GM12878 (cell line): ENCODE measurements at regions not wholly inside any gene's neighbourhood (a gene's known extent, or its start where the extent isn't known, plus 50 kb on each side); places are given as distances from the start of the nearest gene placed in this dataset.

ENCODE experiments used
- ATAC-seq: fragments of 200-7000 bp; cut with Tn5 transposase; 3 replicates; pipeline ENCODE4 v1.9.1; 2020; ENCODE audit warnings: mild to moderate bottlenecking, moderate library complexity
- BruUV-seq: library from RNA; stranded (reverse); fragments of 400-500 nt; replicated peaks from 2 replicates; lab custom pipeline; 2021; lab: Mats Ljungman, UMichigan
- CTCF ChIA-PET: fragments of 300-600 bp; sonication (Branson Sonifier 250); formaldehyde crosslinking; extraction: SDS; loops from one replicate; lab custom pipeline; 2021; ENCODE audit warnings: inconsistent platforms; lab: Yijun Ruan, JAX
- POLR2A ChIA-PET: fragments of 350-600 bp; formaldehyde crosslinking; extraction: SDS; loops from one replicate; lab custom pipeline; 2021; ENCODE audit warnings: inconsistent platforms; lab: Charles Lee
- RAD21 ChIA-PET: fragments of 300-600 bp; sonication (Branson Sonifier 250); formaldehyde crosslinking; loops from one replicate; lab custom pipeline; 2023; ENCODE audit warnings: antibody characterized with exemption; ENCODE audit not compliant: unreplicated experiment; lab: Charles Lee
- SMC1A ChIA-PET: fragments of 300-600 bp; sonication (Branson Sonifier 250); formaldehyde crosslinking; loops from one replicate; lab custom pipeline; 2023; ENCODE audit not compliant: unreplicated experiment, uncharacterized antibody; lab: Charles Lee
- DNase-seq: peaks from one replicate; pipeline ENCODE4 v3.0.0-alpha.2; 2011; ENCODE audit warnings: low read depth, low spot score
- FAIRE-seq: peaks from 3 replicates; lab custom pipeline; 2011; peaks lifted over from hg19 to GRCh38; lab: Jason Lieb, UNC
- H2AFZ ChIP-seq: 2 replicates; pipeline ENCODE4 v1.6.0; 2011; ENCODE audit warnings: low read depth, low read length, control low read depth; ENCODE audit not compliant: control insufficient read depth
- H3K27ac ChIP-seq: 2 replicates; pipeline ENCODE4 v1.5.1; 2011; ENCODE audit warnings: control low read depth; ENCODE audit not compliant: control insufficient read depth, insufficient read depth
- H3K27me3 ChIP-seq, 2 experiments: replicated peaks in 1 of 2; 2 replicates each; pipeline versions ENCODE4 v1.6.0 to v1.6.1; 2011; ENCODE audit warnings: low read length in 1 of 2; ENCODE audit not compliant: control insufficient read depth in 2 of 2, insufficient read depth in 2 of 2
- H3K36me3 ChIP-seq, 2 experiments: 2 replicates each; pipeline ENCODE4 v1.5.1; 2011; ENCODE audit warnings: low read length in 1 of 2; ENCODE audit not compliant: control insufficient read depth in 2 of 2, insufficient read depth in 2 of 2
- H3K4me1 ChIP-seq: 2 replicates; pipeline ENCODE4 v1.6.1; 2011; ENCODE audit warnings: mild to moderate bottlenecking, low read length, moderate library complexity, mixed read lengths; ENCODE audit not compliant: control insufficient read depth, insufficient read depth
- H3K4me2 ChIP-seq: 2 replicates; pipeline ENCODE4 v1.6.0; 2011; ENCODE audit warnings: control low read depth; ENCODE audit not compliant: control insufficient read depth, insufficient read depth
- H3K4me3 ChIP-seq: fragments of 200-600 bp; sonication (generic); 2 replicates; pipeline ENCODE4 v1.5.1; 2016
- H3K79me2 ChIP-seq: 2 replicates; pipeline ENCODE4 v1.6.0; 2011; ENCODE audit warnings: low read length; ENCODE audit not compliant: control insufficient read depth, insufficient read depth
- H3K9ac ChIP-seq: 2 replicates; pipeline ENCODE4 v1.8.0; 2011; ENCODE audit warnings: low read length, control low read depth, mixed read lengths; ENCODE audit not compliant: control insufficient read depth, insufficient read depth
- H3K9me3 ChIP-seq: replicated peaks from 3 replicates; pipeline ENCODE4 v1.5.1; 2011; ENCODE audit warnings: mild to moderate bottlenecking, low read length; ENCODE audit not compliant: control insufficient read depth, insufficient read depth
- H4K20me1 ChIP-seq: 2 replicates; pipeline ENCODE4 v1.6.0; 2011; ENCODE audit not compliant: control insufficient read depth, insufficient read depth
- CREM ChIP-seq: IDR thresholded peaks from 2 replicates; pipeline ENCODE4 v1.6.1; 2014; ENCODE audit warnings: antibody characterized with exemption, low read depth
- EZH2 ChIP-seq: IDR thresholded peaks from 2 replicates; pipeline ENCODE4 v1.6.1; 2012; ENCODE audit warnings: low read depth, mild to moderate bottlenecking, control low read depth, inconsistent platforms, low read length, borderline replicate concordance; ENCODE audit not compliant: control insufficient read depth
- GABPA ChIP-seq: IDR thresholded peaks from 2 replicates; pipeline ENCODE4 v1.6.1; 2014; ENCODE audit warnings: antibody characterized with exemption, low read depth, mild to moderate bottlenecking, inconsistent platforms
- NFXL1 ChIP-seq: fragments of 450-650 bp; IDR thresholded peaks from 2 replicates; pipeline ENCODE4 v1.6.1; 2017; ENCODE audit warnings: antibody characterized with exemption, mild to moderate bottlenecking, borderline replicate concordance
- PKNOX1 ChIP-seq: fragments of 450-650 bp; IDR thresholded peaks from 2 replicates; pipeline ENCODE4 v1.6.1; 2016; ENCODE audit warnings: mild to moderate bottlenecking
- SKIL ChIP-seq: fragments of 450-650 bp; IDR thresholded peaks from 2 replicates; pipeline ENCODE4 v1.6.1; 2017; ENCODE audit warnings: mild to moderate bottlenecking, low read depth, inconsistent platforms; ENCODE audit not compliant: poor library complexity, severe bottlenecking
- SMAD5 ChIP-seq: IDR thresholded peaks from 2 replicates; pipeline ENCODE4 v1.6.1; 2016; ENCODE audit warnings: antibody characterized with exemption, low read depth
- SMARCA5 ChIP-seq: fragments of 450-650 bp; IDR thresholded peaks from 2 replicates; pipeline ENCODE4 v1.6.1; 2017; ENCODE audit warnings: mild to moderate bottlenecking
- SUZ12 ChIP-seq: fragments of 200-600 bp; sonication (generic); IDR thresholded peaks from one replicate; pipeline ENCODE4 v1.6.1; 2018; ENCODE audit warnings: antibody characterized with exemption, mild to moderate bottlenecking; ENCODE audit not compliant: unreplicated experiment
- TAF1 ChIP-seq: IDR thresholded peaks from 2 replicates; pipeline ENCODE4 v1.6.1; 2011; ENCODE audit warnings: mild to moderate bottlenecking, low read depth, low read length, borderline replicate concordance
- USF1 ChIP-seq: IDR thresholded peaks from 2 replicates; pipeline ENCODE4 v1.6.1; 2011; ENCODE audit warnings: borderline replicate concordance, low read depth, mild to moderate bottlenecking, moderate library complexity, mixed read lengths, low read length; ENCODE audit not compliant: insufficient read depth; ENCODE audit errors: extremely low read length
- YBX1 ChIP-seq: fragments of 450-650 bp; IDR thresholded peaks from 2 replicates; pipeline ENCODE4 v1.6.1; 2016; ENCODE audit warnings: antibody characterized with exemption
- ZBED1 ChIP-seq: IDR thresholded peaks from 2 replicates; pipeline ENCODE4 v1.6.1; 2016; ENCODE audit warnings: borderline replicate concordance
- ZNF24 ChIP-seq: fragments of 450-650 bp; IDR thresholded peaks from 2 replicates; pipeline ENCODE4 v1.6.1; 2017; ENCODE audit warnings: antibody characterized with exemption, mild to moderate bottlenecking
- WGBS: methylation state at CpG from one replicate; pipeline ENCODE4 v1.1.6; 2016; ENCODE audit warnings: low lambda C conversion rate; ENCODE audit not compliant: insufficient replicate concordance, insufficient coverage; ENCODE audit errors: missing lambda C conversion rate; 5-methylcytosine and 5-hydroxymethylcytosine counted together
- in situ Hi-C: fragments of 300-500 bp; cut with MboI; formaldehyde crosslinking; loops from 9 replicates; pipeline ENCODE4 v1.14.3; 2018; ENCODE audit warnings: mixed read lengths
- intact Hi-C: fragments of 100-400 bp; cut with micrococcal nuclease; formaldehyde crosslinking; loops from one replicate; pipeline ENCODE4 v1.14.2; 2022; ENCODE audit not compliant: unreplicated experiment
- TF ChIP-seq, protein P1 (sequence below): fragments of 450-650 bp; IDR thresholded peaks from 2 replicates; pipeline ENCODE4 v1.6.1; 2017; ENCODE audit warnings: low read depth, mild to moderate bottlenecking, moderate library complexity
- TF ChIP-seq, protein P2 (sequence below): fragments of 150-350 bp; IDR thresholded peaks from 2 replicates; pipeline ENCODE4 v1.6.1; 2016; ENCODE audit warnings: low read depth, low read length

DNA sequence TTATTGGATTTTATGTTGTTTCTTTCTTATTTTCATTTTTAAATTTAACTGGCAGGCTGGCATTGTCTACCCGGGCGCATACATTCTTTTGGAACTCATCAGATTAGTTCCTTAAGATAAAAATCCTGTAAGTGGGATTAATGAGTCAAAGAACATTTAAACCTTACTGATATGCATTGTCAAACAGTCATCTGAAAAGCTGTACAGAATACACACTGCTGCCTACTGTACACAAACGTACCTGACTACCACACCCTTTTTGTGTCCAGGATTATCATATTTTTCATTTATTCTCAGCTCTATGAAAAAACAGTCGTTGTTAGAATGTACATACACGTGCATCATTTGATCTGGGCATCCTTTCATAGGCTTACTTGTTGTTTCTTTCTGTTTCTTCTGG lies 358.3 kb downstream of the EFNB2 start:
- RAD21 ChIA-PET: no interaction called here
- in situ Hi-C loops: no loop called here
- FAIRE-seq: no peak
- TF ChIP-seq SMAD5 (no peak), SMARCA5 (no peak), SKIL (no peak), ZBED1 (no peak), YBX1 (no peak), USF1 (no peak), TAF1 (no peak), GABPA (no peak), EZH2 (no peak), SUZ12 (no peak), NFXL1 (no peak), CREM (no peak), ZNF24 (no peak), PKNOX1 (no peak)
- TF ChIP-seq, protein P1, sequence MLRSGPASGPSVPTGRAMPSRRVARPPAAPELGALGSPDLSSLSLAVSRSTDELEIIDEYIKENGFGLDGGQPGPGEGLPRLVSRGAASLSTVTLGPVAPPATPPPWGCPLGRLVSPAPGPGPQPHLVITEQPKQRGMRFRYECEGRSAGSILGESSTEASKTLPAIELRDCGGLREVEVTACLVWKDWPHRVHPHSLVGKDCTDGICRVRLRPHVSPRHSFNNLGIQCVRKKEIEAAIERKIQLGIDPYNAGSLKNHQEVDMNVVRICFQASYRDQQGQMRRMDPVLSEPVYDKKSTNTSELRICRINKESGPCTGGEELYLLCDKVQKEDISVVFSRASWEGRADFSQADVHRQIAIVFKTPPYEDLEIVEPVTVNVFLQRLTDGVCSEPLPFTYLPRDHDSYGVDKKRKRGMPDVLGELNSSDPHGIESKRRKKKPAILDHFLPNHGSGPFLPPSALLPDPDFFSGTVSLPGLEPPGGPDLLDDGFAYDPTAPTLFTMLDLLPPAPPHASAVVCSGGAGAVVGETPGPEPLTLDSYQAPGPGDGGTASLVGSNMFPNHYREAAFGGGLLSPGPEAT: no peak
- TF ChIP-seq, protein P2, sequence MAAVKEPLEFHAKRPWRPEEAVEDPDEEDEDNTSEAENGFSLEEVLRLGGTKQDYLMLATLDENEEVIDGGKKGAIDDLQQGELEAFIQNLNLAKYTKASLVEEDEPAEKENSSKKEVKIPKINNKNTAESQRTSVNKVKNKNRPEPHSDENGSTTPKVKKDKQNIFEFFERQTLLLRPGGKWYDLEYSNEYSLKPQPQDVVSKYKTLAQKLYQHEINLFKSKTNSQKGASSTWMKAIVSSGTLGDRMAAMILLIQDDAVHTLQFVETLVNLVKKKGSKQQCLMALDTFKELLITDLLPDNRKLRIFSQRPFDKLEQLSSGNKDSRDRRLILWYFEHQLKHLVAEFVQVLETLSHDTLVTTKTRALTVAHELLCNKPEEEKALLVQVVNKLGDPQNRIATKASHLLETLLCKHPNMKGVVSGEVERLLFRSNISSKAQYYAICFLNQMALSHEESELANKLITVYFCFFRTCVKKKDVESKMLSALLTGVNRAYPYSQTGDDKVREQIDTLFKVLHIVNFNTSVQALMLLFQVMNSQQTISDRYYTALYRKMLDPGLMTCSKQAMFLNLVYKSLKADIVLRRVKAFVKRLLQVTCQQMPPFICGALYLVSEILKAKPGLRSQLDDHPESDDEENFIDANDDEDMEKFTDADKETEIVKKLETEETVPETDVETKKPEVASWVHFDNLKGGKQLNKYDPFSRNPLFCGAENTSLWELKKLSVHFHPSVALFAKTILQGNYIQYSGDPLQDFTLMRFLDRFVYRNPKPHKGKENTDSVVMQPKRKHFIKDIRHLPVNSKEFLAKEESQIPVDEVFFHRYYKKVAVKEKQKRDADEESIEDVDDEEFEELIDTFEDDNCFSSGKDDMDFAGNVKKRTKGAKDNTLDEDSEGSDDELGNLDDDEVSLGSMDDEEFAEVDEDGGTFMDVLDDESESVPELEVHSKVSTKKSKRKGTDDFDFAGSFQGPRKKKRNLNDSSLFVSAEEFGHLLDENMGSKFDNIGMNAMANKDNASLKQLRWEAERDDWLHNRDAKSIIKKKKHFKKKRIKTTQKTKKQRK: no peak

More for the DNA sequence above, 358.3 kb downstream of the EFNB2 start:
- Histone ChIP-seq H3K36me3 (no peaks in the 10 kb centered on the region), H3K79me2 (no peaks in the 10 kb centered on the region), H2AFZ (no peak overlapping the region), H3K27ac (no peak overlapping the region), H3K4me2 (no peak overlapping the region), H4K20me1 (no peaks in the 10 kb centered on the region), H3K27me3 (no peaks in the 10 kb centered on the region), H3K9me3 (no peaks in the 10 kb centered on the region), H3K4me1 (no peaks in the 10 kb centered on the region), H3K9ac (no peak overlapping the region), H3K4me3 (no peak overlapping the region)
- 31% methylated on average over 5 of the region's 5 CpGs for WGBS
- no TSS peak for BruUV-seq
- DNase-seq (no peak), ATAC-seq (no peak)
- CTCF ChIA-PET: no interaction called here
- SMC1A ChIA-PET: interaction anchor here (0.6 to 1.7 kb wide), 2 partner anchors 31 to 51 kb away, joined by 3 to 4 read pairs; no protein-coding TSS in a partner anchor
- POLR2A ChIA-PET: no interaction called here
- intact Hi-C loops: no loop called here
